ENCODE measurements at regions not wholly inside any gene's neighbourhood (a gene's known extent, or its start where the extent isn't known, plus 50 kb on each side); places are given as distances from the start of the nearest gene placed in this dataset.

- no peak overlapping the region for H3K4me2 ChIP-seq (replicated peaks; ENCODE audit: extremely low read depth, low read length, poor library complexity, severe bottlenecking)
- DNase-seq, result no peak
- no CpG with 5 or more reads among the region's 3 CpGs for WGBS (ENCODE audit: insufficient coverage)
- H4K20me1 ChIP-seq (ENCODE audit: insufficient read depth, low read length), result no peaks in the 10 kb centered on the region
- Mint-ChIP-seq H3K27ac (no peak overlapping the region), H3K9me3 (peaks cover 0 to 7% (median 1%) of the 10 kb centered on the region in 7 donors), H3K4me3 (no peak overlapping the region), H3K4me1 (no peaks in the 10 kb centered on the region), H3K27me3 (ENCODE audit: low read depth in 3 of 3) (peaks cover 0 to 4% (median 0%) of the 10 kb centered on the region in 3 donors), H3K36me3 (no peaks in the 10 kb centered on the region)
- no peaks in the 10 kb centered on the region for H3K4me1 ChIP-seq (ENCODE audit: control insufficient read depth in 1 of 2, insufficient read depth in 2 of 2, low read length in 2 of 2)
- H3K9ac ChIP-seq (ENCODE audit: insufficient read depth, low read length, poor library complexity, severe bottlenecking), result no peak overlapping the region
- no peak overlapping the region for H2AFZ ChIP-seq (ENCODE audit: insufficient read depth, low read depth, low read length, poor library complexity, severe bottlenecking)
- TF ChIP-seq CTCF (IDR thresholded peaks at IDR 0.05), result no peak
- no peaks in the 10 kb centered on the region for H3K9me3 ChIP-seq (replicated peaks in 1 of 2; ENCODE audit: control insufficient read depth in 1 of 2, insufficient read depth in 1 of 2, low read length in 2 of 2)
- no peak overlapping the region for H3K27ac ChIP-seq (ENCODE audit: low read depth in 1 of 2, low read length in 2 of 2)
- intact Hi-C loops (cut with micrococcal nuclease), result no loop called here
- H3K79me2 ChIP-seq (ENCODE audit: insufficient read depth, low read length), result no peaks in the 10 kb centered on the region
- no peak overlapping the region for H3K4me3 ChIP-seq (replicated peaks in 1 of 3; ENCODE audit: low read depth in 2 of 3, low read length in 3 of 3)
- H3K27me3 ChIP-seq (ENCODE audit: control insufficient read depth in 2 of 2, insufficient read depth in 2 of 2, low read length in 2 of 2), result no peaks in the 10 kb centered on the region
- no peaks in the 10 kb centered on the region for H3K36me3 ChIP-seq (replicated peaks in 1 of 2; ENCODE audit: control insufficient read depth in 1 of 2, insufficient read depth in 2 of 2, low read length in 2 of 2)
Observed at GRCh38 chrX:137290011-137290410, 256.2 kb upstream of the GPR101 start.

- intact Hi-C loops (cut with micrococcal nuclease), result no loop called here
- no peak overlapping the region for H3K4me3 ChIP-seq (replicated peaks in 1 of 3; ENCODE audit: low read depth in 2 of 3, low read length in 3 of 3)
- WGBS (ENCODE audit: insufficient coverage), result no CpG with 5 or more reads among the region's 3 CpGs
Observed at GRCh38 chrX:137287191-137287590, 253.4 kb upstream of the GPR101 start.

More at GRCh38 chrX:137287191-137287590, 253.4 kb upstream of the GPR101 start:
- Mint-ChIP-seq H3K27ac (no peak overlapping the region), H3K36me3 (no peaks in the 10 kb centered on the region), H3K27me3 (ENCODE audit: low read depth in 3 of 3) (peaks cover 0 to 6% (median 0%) of the 10 kb centered on the region in 3 donors), H3K4me3 (no peak overlapping the region), H3K9me3 (peaks cover 0 to 4% (median 1%) of the 10 kb centered on the region in 7 donors), H3K4me1 (no peaks in the 10 kb centered on the region)
- H3K79me2 ChIP-seq (ENCODE audit: insufficient read depth, low read length), result no peaks in the 10 kb centered on the region
- DNase-seq, result no peak
- H3K36me3 ChIP-seq (replicated peaks in 1 of 2; ENCODE audit: control insufficient read depth in 1 of 2, insufficient read depth in 2 of 2, low read length in 2 of 2), result no peaks in the 10 kb centered on the region
- TF ChIP-seq CTCF (IDR thresholded peaks at IDR 0.05), result no peak
- no peak overlapping the region for H3K27ac ChIP-seq (ENCODE audit: low read depth in 1 of 2, low read length in 2 of 2)
- H2AFZ ChIP-seq (ENCODE audit: insufficient read depth, low read depth, low read length, poor library complexity, severe bottlenecking), result no peak overlapping the region
- no peak overlapping the region for H3K9ac ChIP-seq (ENCODE audit: insufficient read depth, low read length, poor library complexity, severe bottlenecking)
- no peaks in the 10 kb centered on the region for H3K27me3 ChIP-seq (ENCODE audit: control insufficient read depth in 2 of 2, insufficient read depth in 2 of 2, low read length in 2 of 2)
- H3K4me2 ChIP-seq (replicated peaks; ENCODE audit: extremely low read depth, low read length, poor library complexity, severe bottlenecking), result no peak overlapping the region
- H3K4me1 ChIP-seq (ENCODE audit: control insufficient read depth in 1 of 2, insufficient read depth in 2 of 2, low read length in 2 of 2), result no peaks in the 10 kb centered on the region
- H3K9me3 ChIP-seq (replicated peaks in 1 of 2; ENCODE audit: control insufficient read depth in 1 of 2, insufficient read depth in 1 of 2, low read length in 2 of 2), result no peaks in the 10 kb centered on the region
- H4K20me1 ChIP-seq (ENCODE audit: insufficient read depth, low read length), result no peaks in the 10 kb centered on the region
